Neural progenitor cell (in vitro differentiated cells): ENCODE measurements at regions not wholly inside any gene's neighbourhood (a gene's known extent, or its start where the extent isn't known, plus 50 kb on each side); places are given as distances from the start of the nearest gene placed in this dataset.

Source experiments
- CTCF ChIP-seq: fragments of 200-600 bp; sonication (generic); IDR thresholded peaks from 2 replicates; pipeline ENCODE4 v1.5.1; 2017; ENCODE audit warnings: antibody characterized with exemption, mild to moderate bottlenecking
- EZH2 ChIP-seq: fragments of 200-600 bp; sonication (generic); IDR thresholded peaks from 2 replicates; pipeline ENCODE4 v1.6.1; 2017; ENCODE audit warnings: antibody characterized with exemption, mild to moderate bottlenecking, moderate library complexity
- EZH2phosphoT487 ChIP-seq: fragments of 200-600 bp; sonication (generic); IDR thresholded peaks from 2 replicates; pipeline ENCODE4 v1.6.1; 2017; ENCODE audit warnings: antibody characterized with exemption

GRCh38 chr5:173802670-173803165 is 85.4 kb upstream of the CPEB4 start:
- TF ChIP-seq CTCF, result no peak
- no peak for TF ChIP-seq EZH2
- no peak for TF ChIP-seq EZH2phosphoT487
